GM12864 (cell line): ENCODE measurements at regions not wholly inside any gene's neighbourhood (a gene's known extent, or its start where the extent isn't known, plus 50 kb on each side); places are given as distances from the start of the nearest gene placed in this dataset.

Source experiments
- DNase-seq: peaks from one replicate; pipeline ENCODE4 v3.0.0-alpha.2; 2011; ENCODE audit warnings: low read depth
- H3K4me3 ChIP-seq: 2 replicates; pipeline ENCODE4 v1.5.1; 2011; ENCODE audit warnings: mild to moderate bottlenecking, low read depth, low read length, control low read depth
- CTCF ChIP-seq: IDR thresholded peaks from 2 replicates; pipeline ENCODE4 v1.5.1; 2011; ENCODE audit warnings: low read depth, mild to moderate bottlenecking, moderate library complexity, low read length, control low read depth, inconsistent platforms; ENCODE audit errors: missing control alignments

GRCh38 chr5:62742207-62742606 is 163.6 kb downstream of the LRRC70 start:
- DNase-seq: no peak
- H3K4me3 ChIP-seq: no peak overlapping the region
- TF ChIP-seq CTCF: no peak

DNA sequence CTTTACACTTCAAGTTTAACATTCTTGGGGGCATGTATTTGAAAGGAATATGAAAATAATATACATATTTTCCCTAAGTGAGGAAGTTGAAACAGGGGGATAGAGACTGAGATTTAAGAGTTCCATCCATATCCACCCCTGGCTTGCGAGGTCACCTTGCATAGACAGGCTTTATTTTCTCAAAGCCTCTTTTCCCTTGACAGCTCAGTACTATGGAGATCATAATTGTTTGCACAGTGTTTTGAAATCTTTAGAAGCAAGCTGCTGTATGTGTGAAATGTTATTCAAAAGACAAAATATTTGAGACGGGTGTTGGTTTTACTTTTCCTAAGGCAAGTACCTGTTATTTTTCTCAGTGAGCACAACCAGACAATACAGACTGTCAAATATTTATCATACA is 163.1 kb downstream of the LRRC70 start:
- no peak for DNase-seq
- no peak for TF ChIP-seq CTCF
- no peak overlapping the region for H3K4me3 ChIP-seq

- no peak for DNase-seq
- TF ChIP-seq CTCF: no peak
Measured at GRCh38 chr5:62737766-62738165, 159.1 kb downstream of the LRRC70 start.

GRCh38 chr5:62732677-62733121 is 154.1 kb downstream of the LRRC70 start:
- no peak for DNase-seq
- no peak for TF ChIP-seq CTCF
- no peak overlapping the region for H3K4me3 ChIP-seq

More at GRCh38 chr5:62737766-62738165, 159.1 kb downstream of the LRRC70 start:
- H3K4me3 ChIP-seq: no peak overlapping the region

- H3K4me3 ChIP-seq: no peak overlapping the region
- no peak for DNase-seq
- no peak for TF ChIP-seq CTCF
Measured at GRCh38 chr5:62731022-62731421, 152.4 kb downstream of the LRRC70 start.

DNA sequence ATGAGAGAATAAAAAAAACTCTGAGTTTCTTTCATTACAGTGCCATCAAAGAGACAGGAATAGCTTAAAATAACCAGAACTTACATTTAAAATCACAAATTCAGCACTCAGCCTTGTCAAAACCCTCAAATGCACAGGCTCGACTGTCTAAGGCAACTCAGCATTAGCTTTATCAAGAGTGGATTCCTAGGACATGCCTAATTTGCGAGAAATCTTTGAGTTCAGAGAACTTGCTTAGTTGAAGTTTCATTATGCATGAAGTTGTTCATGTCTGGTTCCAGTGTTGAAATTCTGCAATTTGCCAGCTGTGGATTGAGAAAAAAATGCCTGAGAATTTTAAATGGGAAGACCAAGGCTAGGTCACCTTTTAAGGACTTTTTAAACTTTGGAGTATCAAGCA is 151.1 kb downstream of the LRRC70 start:
- TF ChIP-seq CTCF: no peak
- H3K4me3 ChIP-seq: no peak overlapping the region
- DNase-seq: no peak

GRCh38 chr5:62727861-62728260 is 149.2 kb downstream of the LRRC70 start:
- no peak overlapping the region for H3K4me3 ChIP-seq
- no peak for TF ChIP-seq CTCF
- no peak for DNase-seq
